Retina (tissue), 1 donor: ENCODE measurements at regions not wholly inside any gene's neighbourhood (a gene's known extent, or its start where the extent isn't known, plus 50 kb on each side); places are given as distances from the start of the nearest gene placed in this dataset.
A peak's percentile ranks its signal among the peaks of the same experiment; 100 is the strongest.

ENCODE experiments used
- DNase-seq: peaks from one replicate; pipeline ENCODE4 v3.0.0-alpha.2; 2016

GRCh38 chr4:75107755-75108612 lies 175.1 kb downstream of the PARM1 start:
- DNase-seq = peak; percentile 16

- DNase-seq = no peak
These were observed 169.8 kb downstream of the PARM1 start for GRCh38 chr4:75102787-75103085.

GRCh38 chr4:75101906-75102786 lies 169.2 kb downstream of the PARM1 start:
- no peak for DNase-seq
